Fibroblast of skin of right quadriceps (primary cell): ENCODE measurements at regions not wholly inside any gene's neighbourhood (a gene's known extent, or its start where the extent isn't known, plus 50 kb on each side); places are given as distances from the start of the nearest gene placed in this dataset.
A peak's percentile ranks its signal among the peaks of the same experiment; 100 is the strongest.

Experiments
- DNase-seq: peaks from one replicate; pipeline ENCODE4 v3.0.0-alpha.2; 2013

DNA sequence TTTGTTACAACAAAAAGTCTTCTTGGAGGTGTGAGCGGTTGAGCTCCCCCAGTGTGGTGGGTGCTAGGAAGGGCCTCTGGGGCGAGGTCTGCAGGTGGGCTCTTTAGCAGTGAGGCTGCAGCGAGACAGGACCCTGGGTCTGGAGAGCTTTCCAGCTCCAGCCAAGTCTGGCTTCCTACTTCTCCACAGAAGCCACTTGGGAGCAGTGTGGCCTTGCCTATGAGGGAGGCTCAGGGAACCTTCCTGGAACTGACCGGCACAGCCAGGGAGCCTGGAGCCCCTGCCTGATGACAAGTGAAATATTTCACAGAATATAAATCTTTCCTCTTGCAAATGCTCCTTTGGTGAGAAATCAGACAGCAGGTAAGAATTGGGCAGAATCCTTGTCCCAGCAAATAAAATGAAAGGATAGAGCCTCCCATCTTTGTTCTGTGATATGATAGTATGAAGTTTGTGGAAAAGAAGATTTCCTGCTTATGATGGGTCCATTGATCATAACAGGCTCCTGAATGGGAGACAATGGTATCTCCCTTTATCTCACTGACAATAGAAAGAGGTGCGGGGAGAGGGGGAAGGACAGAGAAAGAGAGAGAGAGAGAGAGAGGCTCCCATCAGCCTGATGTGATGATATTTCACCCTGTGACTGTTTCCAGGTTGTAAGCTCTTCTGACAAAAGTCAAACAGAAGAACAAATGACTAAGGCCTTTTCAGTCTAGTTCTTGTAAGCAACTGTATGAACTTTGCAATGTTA, 289.8 kb upstream of the SPRED2 start:
- DNase-seq: no peak

DNA sequence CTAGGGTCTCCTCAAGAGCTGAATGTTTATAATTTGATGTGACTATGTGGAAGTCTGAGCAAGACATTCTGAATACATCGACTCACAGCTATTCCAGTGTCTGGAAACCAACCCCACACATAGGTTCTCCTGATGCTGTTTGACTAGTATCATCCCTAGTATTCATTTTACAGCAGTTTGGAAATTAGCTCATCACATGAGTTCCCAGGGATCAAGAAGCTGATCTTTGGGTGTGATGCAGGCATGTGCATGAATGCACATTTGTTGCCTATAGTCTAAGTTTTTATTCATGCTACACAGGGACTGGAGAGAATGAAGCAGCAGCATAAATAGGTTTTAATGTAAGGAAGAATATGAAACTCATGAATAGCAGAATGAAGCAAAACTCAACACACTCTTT, 284.3 kb upstream of the SPRED2 start:
- DNase-seq: no peak

DNA sequence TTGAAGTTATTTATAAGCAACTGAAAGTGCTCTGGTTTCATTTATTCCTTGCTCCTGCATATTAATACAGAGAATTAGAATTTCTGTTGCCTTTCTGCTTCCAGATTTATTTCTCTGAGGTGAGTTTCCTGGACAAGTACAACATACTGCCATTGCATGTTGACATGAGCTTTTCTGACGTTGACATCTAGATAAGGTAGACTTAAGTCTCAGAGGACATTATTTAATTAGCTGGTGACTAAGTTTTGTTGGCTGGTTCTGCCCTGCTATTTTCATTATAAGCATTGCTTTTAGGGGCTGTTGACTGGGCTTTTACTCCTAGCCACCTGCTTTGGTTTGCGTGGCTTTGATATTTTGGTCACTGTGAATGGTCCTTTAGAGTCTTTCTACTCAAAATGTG, 282.9 kb upstream of the SPRED2 start:
- no peak for DNase-seq

DNA sequence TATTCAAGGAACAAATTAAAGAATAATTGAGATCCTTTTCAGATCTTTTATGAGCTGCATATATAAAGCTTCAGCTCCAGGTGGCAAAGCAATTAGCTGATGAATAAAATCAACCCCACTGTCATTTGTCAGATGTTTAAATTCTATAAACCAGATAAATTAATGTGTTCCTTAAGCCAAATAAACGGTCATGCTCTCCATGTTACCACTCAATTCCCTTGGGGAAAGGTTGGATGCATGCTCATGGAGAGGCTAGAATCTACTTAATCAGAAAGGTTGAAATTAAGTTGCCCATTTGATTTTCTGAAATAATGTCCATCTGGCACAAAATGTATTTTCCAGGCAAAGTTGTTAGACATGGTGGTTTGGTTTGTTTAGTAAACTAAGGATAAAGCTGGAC, 282.5 kb upstream of the SPRED2 start:
- no peak for DNase-seq

DNA sequence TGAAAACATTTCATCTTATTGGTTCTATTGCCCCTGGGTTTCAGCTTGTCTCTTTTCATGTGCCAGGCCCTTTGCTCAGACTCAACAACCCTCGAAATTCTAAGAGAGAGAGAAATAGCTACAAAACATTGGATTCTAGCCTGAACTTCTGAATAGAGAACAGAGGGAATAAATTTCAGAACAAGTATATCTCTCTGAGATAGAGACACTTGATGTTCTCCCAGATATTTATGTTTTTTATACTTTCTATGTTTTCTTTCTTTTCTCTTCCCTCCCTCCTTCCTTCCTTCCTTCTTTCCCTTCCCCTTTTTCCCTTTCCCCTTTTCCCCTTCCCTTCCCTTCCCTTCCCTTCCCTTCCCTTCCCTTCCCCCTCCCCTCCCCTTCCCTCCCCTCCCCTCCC, 279.5 kb upstream of the SPRED2 start:
- no peak for DNase-seq

DNA sequence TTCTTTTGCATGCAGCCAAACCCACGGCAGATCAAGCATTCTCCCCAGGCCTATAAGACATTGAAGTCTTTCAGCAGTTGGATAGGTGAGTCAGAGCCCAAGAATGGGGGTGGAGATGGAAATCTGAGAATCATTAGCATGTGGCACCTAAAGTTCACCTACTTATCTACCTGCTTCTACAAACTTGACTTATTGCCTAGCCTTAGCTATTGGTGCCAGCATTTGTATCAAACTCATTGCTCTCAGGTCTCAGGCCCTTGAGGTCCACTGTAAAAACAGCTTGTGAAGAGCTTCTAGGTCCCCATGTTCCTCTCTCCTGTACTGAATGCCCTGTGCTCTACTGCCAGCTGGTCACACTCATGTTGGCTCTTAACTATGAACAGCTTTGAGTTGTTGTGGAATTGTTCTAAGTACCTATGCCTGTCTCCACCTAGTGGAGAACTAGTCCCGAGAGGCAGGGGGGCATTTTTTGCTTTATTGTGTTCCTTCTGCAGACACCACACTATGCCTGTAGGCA, 278.4 kb upstream of the SPRED2 start:
- DNase-seq: peak; percentile 4

DNA sequence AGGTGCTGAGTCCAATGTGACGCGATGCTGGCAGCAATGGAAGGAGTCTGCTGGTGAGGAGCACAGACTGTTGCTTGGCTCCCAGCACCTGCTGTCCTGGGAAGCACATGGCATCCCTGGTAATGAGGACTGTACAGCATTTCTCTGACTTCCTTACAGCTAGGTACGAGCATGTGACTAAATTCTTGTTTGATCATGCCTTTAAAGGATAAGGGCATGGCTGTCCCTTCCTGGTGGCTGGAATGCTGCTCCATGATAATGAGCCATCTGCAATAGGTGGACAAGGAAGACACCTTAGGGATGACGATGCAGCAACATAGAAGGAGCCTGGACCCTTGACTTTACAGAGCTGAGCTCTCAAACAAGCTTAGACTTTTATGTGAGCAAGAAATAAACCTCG, 278.0 kb upstream of the SPRED2 start:
- no peak for DNase-seq

DNA sequence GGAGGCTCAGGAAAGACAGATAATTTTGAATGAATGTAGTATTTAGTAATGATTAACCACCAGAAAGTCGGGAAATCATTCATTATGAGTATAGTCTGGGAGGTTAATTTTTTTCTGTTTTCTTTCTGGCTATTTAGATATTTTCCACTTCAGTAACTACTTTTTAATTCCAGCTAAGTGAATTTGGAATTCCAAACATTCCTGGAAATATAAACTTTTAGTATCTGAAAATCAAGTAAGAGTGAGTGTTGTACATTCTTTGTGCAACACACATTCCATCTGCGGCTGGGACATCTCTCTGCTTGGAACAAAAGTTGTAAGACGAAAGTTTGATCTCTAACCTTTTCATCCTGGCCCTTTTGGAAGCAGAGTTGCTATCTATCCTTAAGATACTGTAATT, 275.7 kb upstream of the SPRED2 start:
- DNase-seq: peak; percentile 22

DNA sequence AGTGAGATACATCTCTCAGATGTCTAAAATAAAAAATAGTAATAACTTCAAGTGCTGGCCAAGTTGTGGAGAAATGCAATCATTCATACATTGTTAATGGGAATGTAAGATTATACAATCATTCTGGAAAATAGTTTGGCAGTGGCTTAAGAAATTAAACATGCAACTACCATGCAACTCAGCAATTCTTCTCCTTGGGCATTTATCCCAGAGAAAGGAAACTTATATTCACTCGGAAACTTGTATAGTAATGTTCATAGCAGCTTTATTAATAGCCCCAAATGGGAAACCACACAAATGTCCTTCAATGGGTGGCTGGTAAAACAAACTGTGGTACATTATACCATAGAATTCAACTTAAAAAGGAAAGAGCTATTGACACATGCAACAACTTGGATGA, 274.0 kb upstream of the SPRED2 start:
- no peak for DNase-seq

DNA sequence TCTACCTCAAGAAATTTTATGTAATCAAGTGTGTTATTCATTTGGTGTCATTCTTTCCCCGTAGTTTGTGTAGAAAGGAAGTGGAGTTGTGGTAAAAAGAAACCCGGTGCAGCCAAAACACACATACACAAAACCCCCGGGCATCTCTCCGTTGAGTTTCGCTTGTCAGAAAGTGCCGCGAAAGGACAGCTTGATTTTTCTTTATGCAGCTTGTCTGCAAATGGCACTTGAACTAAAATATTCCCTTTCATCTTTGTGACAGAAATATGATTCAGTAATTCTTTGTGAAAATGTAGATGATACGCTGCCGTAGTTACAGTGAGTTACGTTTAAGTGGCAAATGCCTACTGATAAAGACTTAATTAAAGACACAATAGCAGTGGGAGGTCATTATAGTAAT, 268.8 kb upstream of the SPRED2 start:
- no peak for DNase-seq

DNA sequence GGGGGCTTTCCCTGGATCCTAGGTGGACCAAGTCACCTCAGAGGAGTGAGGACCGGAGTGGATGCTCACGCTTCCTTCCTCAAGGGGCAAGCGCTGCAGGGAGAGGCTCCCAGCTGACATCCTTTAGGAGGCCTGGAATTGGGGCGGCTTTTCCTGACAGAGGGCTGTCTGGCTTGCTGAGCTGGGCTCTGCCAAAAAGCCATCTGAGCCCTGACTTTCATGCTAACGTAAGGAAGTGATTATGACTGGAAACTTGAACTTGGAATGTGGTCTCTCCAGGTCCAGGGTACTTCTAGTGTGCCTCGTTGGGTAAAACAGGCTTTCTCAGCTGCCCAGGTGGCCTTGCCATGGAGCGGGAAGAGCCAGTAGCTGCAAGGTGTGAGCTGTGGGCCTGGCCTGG, 268.3 kb upstream of the SPRED2 start:
- no peak for DNase-seq

DNA sequence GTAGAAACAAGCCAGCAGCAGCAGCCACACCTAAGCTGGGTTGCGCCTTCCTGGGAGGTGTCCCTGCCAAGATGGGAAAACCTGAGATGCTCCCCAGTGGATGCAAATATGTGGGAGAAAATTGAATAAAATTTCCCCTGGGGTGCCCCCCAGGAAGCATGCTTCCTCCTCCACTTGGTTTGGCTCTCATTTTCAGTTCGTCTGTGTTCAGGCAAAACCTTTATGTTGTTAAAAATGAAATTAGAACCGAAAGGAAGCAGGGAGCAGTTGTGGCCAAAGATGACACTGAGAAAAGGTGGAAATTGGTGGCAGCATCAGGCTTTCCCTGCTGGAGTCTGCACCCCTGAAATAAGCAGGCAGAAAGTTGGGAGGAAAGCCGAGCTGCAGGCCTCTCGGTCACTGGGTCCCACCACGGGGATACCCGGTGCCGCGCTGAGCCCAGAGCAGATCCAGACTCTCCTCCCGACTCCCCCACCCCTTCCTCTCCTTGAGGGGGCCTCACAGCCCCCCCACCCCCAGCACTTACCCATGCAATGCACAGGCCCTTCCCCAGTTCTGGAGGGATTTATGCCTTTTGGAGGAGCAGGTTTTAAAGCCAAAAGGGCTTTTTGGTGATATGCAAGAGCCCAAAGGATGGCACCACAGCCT, 267.7 kb upstream of the SPRED2 start:
- no peak for DNase-seq

DNA sequence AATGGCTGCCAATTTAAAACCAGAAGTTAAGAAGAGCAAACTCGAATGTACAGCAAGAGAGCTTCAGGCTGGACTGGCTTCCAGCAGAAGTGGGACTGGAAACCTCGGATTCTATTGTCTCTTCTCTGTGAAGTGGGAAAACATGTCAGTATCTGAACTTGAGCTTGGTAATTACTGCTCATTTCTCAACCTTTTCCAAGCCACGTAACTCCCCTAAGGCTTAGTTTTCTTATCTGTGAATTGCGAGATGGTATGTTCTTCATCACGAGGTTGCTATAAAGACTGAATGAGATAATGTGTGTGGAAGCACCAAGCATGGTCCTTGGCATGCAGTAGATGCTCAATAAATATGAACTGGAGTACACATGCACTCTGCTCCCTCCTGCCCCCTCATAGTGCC, 259.4 kb upstream of the SPRED2 start:
- no peak for DNase-seq

DNA sequence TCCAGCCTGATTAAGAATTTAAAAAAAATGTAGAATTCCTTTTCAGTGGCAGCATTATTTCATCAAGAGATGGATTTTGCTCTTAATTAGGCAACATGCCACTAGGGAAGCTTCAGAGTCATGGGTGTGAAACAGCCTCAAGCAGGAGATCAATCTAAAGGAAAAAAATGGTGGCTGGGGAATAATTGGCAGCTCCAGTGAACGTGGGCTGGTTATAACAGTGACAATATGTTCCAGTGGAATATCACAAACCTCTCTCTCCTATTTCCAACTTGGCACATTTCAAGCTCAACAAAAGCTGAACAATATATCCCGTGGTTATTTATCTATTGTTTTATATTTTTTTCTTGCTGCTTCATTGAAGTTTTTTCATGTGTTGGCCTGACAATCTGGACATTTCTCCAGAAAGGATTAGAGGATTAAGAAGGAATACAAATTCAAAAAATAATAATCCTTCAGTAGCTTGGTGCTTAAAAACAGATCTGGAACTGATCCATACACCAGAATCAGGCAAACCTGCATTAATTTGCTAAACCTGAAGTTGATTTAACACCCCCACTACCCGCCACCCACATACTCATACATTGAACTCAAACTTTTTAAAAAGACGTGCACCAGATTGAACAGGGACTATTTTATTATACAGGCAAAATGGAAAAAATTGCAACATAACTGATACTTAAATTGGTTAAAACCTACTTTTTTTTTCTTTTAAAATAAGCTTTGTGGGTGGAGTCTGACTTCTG, 255.9 kb upstream of the SPRED2 start:
- DNase-seq: no peak

DNA sequence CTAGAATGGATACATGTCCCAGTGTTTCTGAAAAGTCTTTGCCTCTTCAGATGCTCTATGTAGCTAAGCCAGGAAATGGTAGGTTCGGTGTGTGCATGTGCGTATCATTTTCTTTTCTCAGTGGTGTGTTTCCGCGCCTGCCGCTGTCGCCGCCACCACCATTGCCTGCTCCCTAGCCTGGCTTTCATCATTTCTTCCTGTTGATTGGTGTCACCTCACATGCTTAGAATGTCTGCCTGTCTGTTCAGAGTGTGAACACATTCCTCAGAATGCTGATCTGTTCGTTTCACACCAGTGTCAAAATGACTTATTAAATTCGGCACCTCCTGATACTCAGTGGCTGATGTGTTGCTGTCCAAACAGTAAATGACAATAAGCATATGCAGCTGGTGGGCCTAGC, 255.2 kb upstream of the SPRED2 start:
- DNase-seq: no peak

DNA sequence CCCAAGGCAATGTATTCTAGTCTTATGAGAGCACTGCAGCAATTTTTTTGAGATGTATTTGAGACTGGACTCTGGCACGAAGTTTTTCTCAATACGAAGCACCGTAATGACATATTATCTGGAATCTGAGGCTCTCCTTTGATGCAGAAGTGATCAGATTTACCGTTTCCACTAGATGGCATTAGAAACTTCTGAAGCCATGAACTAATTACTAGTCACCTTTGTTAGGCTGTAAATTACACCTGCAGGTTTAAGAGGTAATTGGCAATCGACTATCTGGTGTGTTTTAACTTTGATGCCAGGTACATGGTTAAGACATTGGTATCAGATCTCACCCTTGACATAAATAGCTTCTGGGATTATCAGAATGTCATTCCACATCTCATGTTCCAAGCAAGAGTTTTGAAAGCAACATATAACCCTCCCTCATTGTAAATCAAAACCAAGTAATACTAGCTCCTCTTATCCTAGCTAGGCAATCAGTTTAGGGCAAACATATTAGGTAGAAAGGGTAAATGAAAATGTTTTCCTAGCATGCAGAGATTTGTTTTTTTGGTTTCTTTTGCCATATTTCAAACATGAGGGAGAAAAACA, 254.6 kb upstream of the SPRED2 start:
- DNase-seq: no peak

DNA sequence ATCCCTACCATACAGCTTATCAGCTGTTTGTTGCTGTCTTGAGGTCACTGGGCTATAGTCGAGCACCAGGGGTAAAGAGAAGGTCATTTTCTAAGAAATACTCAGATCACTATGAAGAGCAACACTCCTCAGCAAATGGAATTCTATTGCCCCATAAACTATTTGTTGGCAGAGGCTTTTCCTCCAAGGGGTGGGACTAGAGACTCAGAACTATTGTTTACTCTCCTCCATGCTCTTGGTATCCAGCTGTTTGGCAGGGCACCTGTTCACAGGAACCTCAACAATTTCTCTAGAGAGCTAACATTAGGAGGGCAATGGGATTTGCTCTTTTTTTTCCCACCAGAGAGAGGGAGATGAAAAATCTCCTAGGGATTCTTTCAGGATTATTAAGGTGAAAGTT, 249.1 kb upstream of the SPRED2 start:
- no peak for DNase-seq

DNA sequence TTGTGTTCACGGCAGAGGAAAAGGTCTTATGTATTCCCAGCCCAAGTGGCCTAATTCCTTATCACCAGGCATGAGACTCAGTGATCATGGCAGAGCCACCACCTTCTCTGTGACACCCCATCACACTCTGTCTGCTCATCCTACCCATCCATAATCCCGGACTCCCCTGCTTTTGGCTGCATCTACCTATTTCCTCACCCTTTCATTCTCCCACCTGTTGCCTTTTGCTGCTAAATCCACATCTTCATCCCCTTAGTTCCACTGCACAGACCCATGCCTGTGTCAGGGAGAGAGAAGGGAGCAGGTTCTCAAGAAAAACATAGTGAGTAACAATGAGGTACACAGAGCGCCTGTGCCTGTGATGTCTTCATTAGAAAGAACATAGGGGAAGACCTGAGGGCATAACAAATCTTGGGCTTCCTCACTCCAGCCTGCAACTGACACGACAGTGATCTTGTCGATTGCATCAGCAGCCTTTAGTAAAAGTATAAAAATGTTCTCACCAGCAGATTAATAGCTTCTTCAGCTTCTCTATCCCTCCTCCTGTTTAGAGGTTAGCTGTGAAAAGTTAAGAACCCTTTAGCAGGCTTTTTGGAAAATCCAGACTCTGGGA, 246.5 kb upstream of the SPRED2 start:
- no peak for DNase-seq

DNA sequence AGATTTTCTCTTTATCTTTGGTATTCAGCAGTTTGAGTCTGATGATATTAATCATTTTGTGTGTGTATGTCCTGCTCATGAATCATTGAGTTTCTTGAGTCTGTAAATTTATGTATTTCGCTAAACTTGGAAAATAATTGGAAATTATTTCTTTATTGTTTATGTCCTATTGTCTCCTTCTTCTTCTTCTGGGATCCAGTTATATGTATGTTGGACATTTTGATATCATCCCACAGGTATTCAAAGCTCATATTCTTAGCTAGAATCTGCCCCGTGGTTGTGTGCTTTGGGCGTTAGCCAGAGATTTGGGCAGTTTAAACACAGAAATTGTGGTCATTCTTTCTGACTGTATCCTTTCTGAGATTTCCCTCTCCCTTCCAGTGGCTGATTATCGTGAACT, 243.0 kb upstream of the SPRED2 start:
- no peak for DNase-seq

DNA sequence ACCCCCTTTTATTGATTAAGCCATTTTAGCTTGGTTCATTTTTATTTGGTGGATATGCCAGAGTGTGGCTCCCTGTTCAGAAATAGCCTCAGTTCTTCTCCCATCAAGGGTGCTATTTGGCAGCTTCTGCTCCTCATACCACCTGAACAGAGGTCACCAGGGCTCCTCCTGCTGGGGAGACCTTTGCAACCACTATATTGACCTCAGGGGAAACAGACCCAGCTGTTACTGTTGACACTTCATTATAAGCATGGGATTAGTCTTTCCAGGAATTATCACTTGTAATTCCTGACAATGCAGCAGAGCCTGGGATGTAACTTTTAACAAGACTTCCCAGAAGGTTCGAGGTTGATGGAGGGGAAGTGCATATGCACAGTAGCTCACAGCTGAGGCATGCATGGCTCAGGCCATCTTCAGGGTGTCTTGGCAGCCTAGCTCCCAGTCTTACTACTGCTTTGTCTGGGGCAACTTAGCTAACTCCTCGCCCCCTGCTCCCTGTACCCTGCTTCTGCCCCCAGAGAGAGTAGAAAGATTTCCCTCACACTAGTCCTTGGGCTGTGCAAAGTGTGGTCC, 239.4 kb upstream of the SPRED2 start:
- DNase-seq: no peak

DNA sequence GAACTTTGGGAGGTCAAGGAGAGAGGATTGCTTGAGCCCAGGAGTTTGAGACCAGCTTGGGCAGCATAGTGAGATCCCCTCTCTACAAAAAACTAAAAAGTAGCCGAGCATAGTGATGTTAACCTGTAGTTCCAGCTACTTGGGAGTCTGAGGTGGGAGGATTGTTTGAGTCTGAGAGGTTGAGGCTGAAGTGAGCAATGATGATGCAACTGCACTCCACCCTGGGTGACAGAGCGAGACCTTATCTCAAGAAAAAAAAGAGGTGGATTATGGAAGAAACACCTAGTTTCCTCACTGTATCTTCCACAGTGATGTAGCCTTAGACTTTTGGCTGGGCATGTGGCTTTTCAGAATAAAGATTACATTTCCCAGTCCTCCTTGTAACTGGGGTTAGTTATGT, 237.2 kb upstream of the SPRED2 start:
- no peak for DNase-seq

DNA sequence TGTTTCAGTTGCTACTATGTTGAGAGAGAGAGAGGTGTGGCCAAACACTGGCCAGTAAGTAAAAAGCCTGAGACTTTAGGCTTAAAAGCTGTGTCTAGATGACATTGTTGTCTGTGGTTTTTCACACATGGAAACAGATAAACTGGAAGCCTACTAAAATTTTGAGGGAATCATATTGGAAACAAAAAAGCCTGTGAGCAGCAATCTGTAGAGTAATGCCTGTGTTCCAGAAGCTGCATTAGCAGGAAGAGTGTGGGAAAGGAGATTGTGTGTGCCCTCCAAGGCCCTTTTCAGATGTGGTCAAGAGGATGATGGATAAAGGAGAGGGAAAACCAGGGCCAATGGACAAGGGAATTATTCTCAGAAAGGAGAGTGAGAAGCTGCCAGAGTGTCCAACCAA, 236.3 kb upstream of the SPRED2 start:
- DNase-seq: no peak
